ENCODE measurements at regions not wholly inside any gene's neighbourhood (a gene's known extent, or its start where the extent isn't known, plus 50 kb on each side); places are given as distances from the start of the nearest gene placed in this dataset.

DNA sequence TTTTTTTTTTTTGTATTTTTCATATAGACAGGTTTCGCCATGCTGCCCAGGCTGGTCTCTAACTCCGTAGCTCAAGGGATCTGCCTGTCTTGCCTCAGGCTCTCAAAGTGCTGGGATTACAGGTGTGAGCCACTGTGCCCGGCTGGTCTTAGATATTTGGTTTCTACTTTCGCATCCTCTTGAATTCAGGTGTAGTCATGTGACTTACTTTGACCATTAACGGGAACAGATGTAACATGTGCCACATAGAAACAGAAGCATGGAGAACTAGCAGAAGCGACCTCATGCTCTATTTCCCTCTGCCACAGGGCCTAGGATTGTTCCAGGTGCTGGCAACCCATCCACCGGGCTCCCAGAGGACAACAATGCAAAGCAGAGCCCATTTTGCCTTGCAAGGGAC is 166.6 kb downstream of the CYLD start:
- H3K4me3 Mint-ChIP-seq, result no peak overlapping the region
- no peaks in the 10 kb centered on the region for H3K27me3 ChIP-seq (ENCODE audit: control insufficient read depth, insufficient read depth, low read length)
- no peaks in the 10 kb centered on the region for H3K36me3 ChIP-seq (ENCODE audit: control insufficient read depth, insufficient read depth, low read length)
- ATAC-seq (ENCODE audit: low read depth in 2 of 2), result no peak
- no peaks in the 10 kb centered on the region for H3K9me3 ChIP-seq (ENCODE audit: control insufficient read depth in 2 of 2, low read length in 2 of 2)
- no peak for DNase-seq
- no peaks in the 10 kb centered on the region for H3K4me1 ChIP-seq (ENCODE audit: control insufficient read depth, insufficient read depth, low read length, poor library complexity, severe bottlenecking)
- peaks cover 0 to 2% (median 0%) of the 10 kb centered on the region in 7 donors for H3K9me3 Mint-ChIP-seq
- H3K4me3 ChIP-seq (ENCODE audit: low read depth, low read length), result no peak overlapping the region
- H3K27ac Mint-ChIP-seq, result no peak overlapping the region
- no peaks in the 10 kb centered on the region for H3K36me3 Mint-ChIP-seq
- no peak overlapping the region for H3K27ac ChIP-seq (ENCODE audit: insufficient read depth, low read length, poor library complexity, severe bottlenecking)
- peaks cover 19% of the 10 kb centered on the region for H3K27me3 Mint-ChIP-seq
- no peaks in the 10 kb centered on the region for H3K4me1 Mint-ChIP-seq

GRCh38 chr16:50906454-50906853 is 164.6 kb downstream of the CYLD start:
- Histone ChIP-seq H3K36me3 (ENCODE audit: control insufficient read depth, insufficient read depth, low read length) (no peaks in the 10 kb centered on the region), H3K9me3 (ENCODE audit: control insufficient read depth in 2 of 2, low read length in 2 of 2) (no peaks in the 10 kb centered on the region), H3K4me3 (ENCODE audit: low read depth, low read length) (no peak overlapping the region), H3K4me1 (ENCODE audit: control insufficient read depth, insufficient read depth, low read length, poor library complexity, severe bottlenecking) (no peaks in the 10 kb centered on the region), H3K27me3 (ENCODE audit: control insufficient read depth, insufficient read depth, low read length) (no peaks in the 10 kb centered on the region), H3K27ac (ENCODE audit: insufficient read depth, low read length, poor library complexity, severe bottlenecking) (no peak overlapping the region)
- Mint-ChIP-seq H3K36me3 (no peaks in the 10 kb centered on the region), H3K27me3 (peaks cover 9% of the 10 kb centered on the region), H3K27ac (no peak overlapping the region), H3K4me3 (no peak overlapping the region), H3K9me3 (peaks cover 0 to 2% (median 0%) of the 10 kb centered on the region in 7 donors), H3K4me1 (no peaks in the 10 kb centered on the region)
- DNase-seq (no peak), ATAC-seq (ENCODE audit: low read depth in 2 of 2) (no peak)

GRCh38 chr16:50902457-50902856 is 160.6 kb downstream of the CYLD start:
- no peaks in the 10 kb centered on the region for H3K4me1 ChIP-seq (ENCODE audit: control insufficient read depth, insufficient read depth, low read length, poor library complexity, severe bottlenecking)
- Mint-ChIP-seq H3K4me1 (no peaks in the 10 kb centered on the region), H3K36me3 (no peaks in the 10 kb centered on the region), H3K9me3 (peaks cover 0 to 4% (median 0%) of the 10 kb centered on the region in 7 donors), H3K27ac (no peak overlapping the region), H3K27me3 (peaks cover 6% of the 10 kb centered on the region), H3K4me3 (no peak overlapping the region)
- no peak overlapping the region for H3K27ac ChIP-seq (ENCODE audit: insufficient read depth, low read length, poor library complexity, severe bottlenecking)
- no peaks in the 10 kb centered on the region for H3K9me3 ChIP-seq (ENCODE audit: control insufficient read depth in 2 of 2, low read length in 2 of 2)
- no peak overlapping the region for H3K4me3 ChIP-seq (ENCODE audit: low read depth, low read length)
- ATAC-seq (ENCODE audit: low read depth in 2 of 2) (no peak), DNase-seq (no peak)
- no peaks in the 10 kb centered on the region for H3K27me3 ChIP-seq (ENCODE audit: control insufficient read depth, insufficient read depth, low read length)
- H3K36me3 ChIP-seq (ENCODE audit: control insufficient read depth, insufficient read depth, low read length), result no peaks in the 10 kb centered on the region

DNA sequence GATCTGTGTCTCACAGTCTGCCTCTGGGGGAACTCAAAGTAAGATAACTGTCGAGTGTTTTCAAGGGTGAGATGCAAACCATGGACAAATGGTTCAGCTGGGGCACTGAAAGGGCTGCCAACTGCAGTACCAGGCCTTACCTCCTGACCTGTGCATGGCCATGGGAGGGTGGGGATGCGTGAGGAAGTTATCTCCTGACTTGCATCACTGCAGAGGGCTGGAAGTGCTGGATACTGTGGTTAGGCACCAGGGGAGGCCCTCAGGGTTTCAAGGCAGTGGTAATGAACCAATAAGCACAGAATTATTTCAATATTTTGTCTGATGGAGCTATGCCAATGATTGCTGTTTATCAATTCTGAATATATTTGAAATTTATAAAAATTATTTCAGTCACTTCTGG is 159.2 kb downstream of the CYLD start:
- Mint-ChIP-seq H3K36me3 (no peaks in the 10 kb centered on the region), H3K4me3 (no peak overlapping the region), H3K4me1 (no peaks in the 10 kb centered on the region), H3K27me3 (peaks cover 9% of the 10 kb centered on the region), H3K9me3 (peaks cover 0 to 10% (median 2%) of the 10 kb centered on the region in 7 donors), H3K27ac (no peak overlapping the region)
- Histone ChIP-seq H3K4me3 (ENCODE audit: low read depth, low read length) (no peak overlapping the region), H3K27me3 (ENCODE audit: control insufficient read depth, insufficient read depth, low read length) (no peaks in the 10 kb centered on the region), H3K36me3 (ENCODE audit: control insufficient read depth, insufficient read depth, low read length) (no peaks in the 10 kb centered on the region), H3K27ac (ENCODE audit: insufficient read depth, low read length, poor library complexity, severe bottlenecking) (no peak overlapping the region), H3K9me3 (ENCODE audit: control insufficient read depth in 2 of 2, low read length in 2 of 2) (peaks cover 0 to 2% of the 10 kb centered on the region in 2 experiments), H3K4me1 (ENCODE audit: control insufficient read depth, insufficient read depth, low read length, poor library complexity, severe bottlenecking) (no peaks in the 10 kb centered on the region)
- ATAC-seq (ENCODE audit: low read depth in 2 of 2) (no peak), DNase-seq (no peak)

- no peak overlapping the region for H3K4me3 Mint-ChIP-seq
- Histone ChIP-seq H3K4me3 (ENCODE audit: low read depth, low read length) (no peak overlapping the region), H3K27ac (ENCODE audit: insufficient read depth, low read length, poor library complexity, severe bottlenecking) (no peak overlapping the region), H3K27me3 (ENCODE audit: control insufficient read depth, insufficient read depth, low read length) (no peaks in the 10 kb centered on the region), H3K36me3 (ENCODE audit: control insufficient read depth, insufficient read depth, low read length) (no peaks in the 10 kb centered on the region), H3K9me3 (ENCODE audit: control insufficient read depth in 2 of 2, low read length in 2 of 2) (peaks cover 0 to 2% of the 10 kb centered on the region in 2 experiments), H3K4me1 (ENCODE audit: control insufficient read depth, insufficient read depth, low read length, poor library complexity, severe bottlenecking) (no peaks in the 10 kb centered on the region)
- no peak overlapping the region for H3K27ac Mint-ChIP-seq
- DNase-seq, result no peak
- peaks cover 0 to 10% (median 2%) of the 10 kb centered on the region in 7 donors for H3K9me3 Mint-ChIP-seq
- no peak for ATAC-seq (ENCODE audit: low read depth in 2 of 2)
- no peaks in the 10 kb centered on the region for H3K4me1 Mint-ChIP-seq
- peaks cover 15% of the 10 kb centered on the region for H3K27me3 Mint-ChIP-seq
- H3K36me3 Mint-ChIP-seq, result no peaks in the 10 kb centered on the region
Observed at GRCh38 chr16:50900391-50900942, 158.6 kb downstream of the CYLD start.

- no peak overlapping the region for H3K4me3 Mint-ChIP-seq
- peaks cover 0 to 2% of the 10 kb centered on the region in 2 experiments for H3K9me3 ChIP-seq (ENCODE audit: control insufficient read depth in 2 of 2, low read length in 2 of 2)
- H3K36me3 ChIP-seq (ENCODE audit: control insufficient read depth, insufficient read depth, low read length), result no peaks in the 10 kb centered on the region
- peaks cover 0 to 10% (median 2%) of the 10 kb centered on the region in 7 donors for H3K9me3 Mint-ChIP-seq
- H3K27me3 ChIP-seq (ENCODE audit: control insufficient read depth, insufficient read depth, low read length), result no peaks in the 10 kb centered on the region
- no peaks in the 10 kb centered on the region for H3K4me1 ChIP-seq (ENCODE audit: control insufficient read depth, insufficient read depth, low read length, poor library complexity, severe bottlenecking)
- H3K36me3 Mint-ChIP-seq, result no peaks in the 10 kb centered on the region
- no peaks in the 10 kb centered on the region for H3K4me1 Mint-ChIP-seq
- H3K4me3 ChIP-seq (ENCODE audit: low read depth, low read length), result no peak overlapping the region
- H3K27me3 Mint-ChIP-seq, result peaks cover 20% of the 10 kb centered on the region
- ATAC-seq (ENCODE audit: low read depth in 2 of 2) (no peak), DNase-seq (no peak)
- no peak overlapping the region for H3K27ac ChIP-seq (ENCODE audit: insufficient read depth, low read length, poor library complexity, severe bottlenecking)
- H3K27ac Mint-ChIP-seq, result no peak overlapping the region
Observed at GRCh38 chr16:50899951-50900350, 158.1 kb downstream of the CYLD start.

DNA sequence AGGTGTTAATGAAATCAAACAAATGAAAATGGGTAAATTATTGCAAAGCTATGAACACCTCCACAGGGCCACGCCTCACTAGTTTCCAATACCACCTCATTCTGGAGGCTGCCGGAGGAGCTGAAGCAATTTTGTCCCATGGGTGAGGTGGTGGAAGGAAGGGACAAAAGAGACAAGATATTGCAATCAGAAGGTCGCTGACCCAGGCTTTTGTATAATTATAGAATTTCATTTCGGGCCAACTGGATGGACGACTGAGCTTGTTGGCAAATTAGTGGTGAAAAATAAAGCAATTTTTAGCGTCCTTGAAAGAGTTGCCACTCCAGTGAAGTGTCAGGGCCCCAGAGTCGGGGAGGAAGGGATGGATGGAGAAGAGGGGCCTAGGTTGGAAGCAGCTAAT is 147.9 kb downstream of the CYLD start:
- Histone ChIP-seq H3K27ac (ENCODE audit: insufficient read depth, low read length, poor library complexity, severe bottlenecking) (no peak overlapping the region), H3K36me3 (ENCODE audit: control insufficient read depth, insufficient read depth, low read length) (no peaks in the 10 kb centered on the region), H3K9me3 (ENCODE audit: control insufficient read depth in 2 of 2, low read length in 2 of 2) (no peaks in the 10 kb centered on the region), H3K4me1 (ENCODE audit: control insufficient read depth, insufficient read depth, low read length, poor library complexity, severe bottlenecking) (no peaks in the 10 kb centered on the region), H3K4me3 (ENCODE audit: low read depth, low read length) (no peak overlapping the region), H3K27me3 (ENCODE audit: control insufficient read depth, insufficient read depth, low read length) (peaks cover 2% of the 10 kb centered on the region)
- Mint-ChIP-seq H3K27ac (no peak overlapping the region), H3K27me3 (peaks cover 38% of the 10 kb centered on the region), H3K9me3 (peaks cover 0 to 2% (median 0%) of the 10 kb centered on the region in 7 donors), H3K36me3 (no peaks in the 10 kb centered on the region), H3K4me1 (no peaks in the 10 kb centered on the region), H3K4me3 (no peak overlapping the region)
- DNase-seq (no peak), ATAC-seq (ENCODE audit: low read depth in 2 of 2) (no peak)

DNA sequence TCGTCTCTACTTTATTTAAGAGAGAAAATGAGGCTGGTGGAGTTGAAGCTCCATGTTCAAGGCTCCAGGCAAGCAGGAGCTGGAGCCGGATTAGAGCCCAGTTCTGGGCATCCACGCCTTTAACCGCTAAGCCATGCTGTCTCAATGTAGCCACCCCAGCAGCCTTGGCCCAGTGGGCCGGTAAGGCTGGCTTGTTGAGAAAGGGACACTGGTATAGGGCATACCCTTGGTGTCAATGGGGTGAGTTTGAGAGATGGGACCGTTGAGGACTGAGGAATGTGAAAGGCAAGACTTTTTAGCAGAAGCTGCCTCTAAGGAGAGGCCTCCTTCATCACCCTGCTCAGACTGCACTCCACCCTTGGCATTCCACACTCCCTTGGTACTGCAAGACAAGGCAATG is 147.4 kb downstream of the CYLD start:
- ATAC-seq (ENCODE audit: low read depth in 2 of 2) (no peak), DNase-seq (no peak)
- Histone ChIP-seq H3K9me3 (ENCODE audit: control insufficient read depth in 2 of 2, low read length in 2 of 2) (no peaks in the 10 kb centered on the region), H3K36me3 (ENCODE audit: control insufficient read depth, insufficient read depth, low read length) (no peaks in the 10 kb centered on the region), H3K4me3 (ENCODE audit: low read depth, low read length) (no peak overlapping the region), H3K27ac (ENCODE audit: insufficient read depth, low read length, poor library complexity, severe bottlenecking) (no peak overlapping the region), H3K4me1 (ENCODE audit: control insufficient read depth, insufficient read depth, low read length, poor library complexity, severe bottlenecking) (no peaks in the 10 kb centered on the region), H3K27me3 (ENCODE audit: control insufficient read depth, insufficient read depth, low read length) (peaks cover 2% of the 10 kb centered on the region)
- no peaks in the 10 kb centered on the region for H3K36me3 Mint-ChIP-seq
- H3K4me3 Mint-ChIP-seq, result no peak overlapping the region
- no peak overlapping the region for H3K27ac Mint-ChIP-seq
- H3K4me1 Mint-ChIP-seq, result no peaks in the 10 kb centered on the region
- peaks cover 34% of the 10 kb centered on the region for H3K27me3 Mint-ChIP-seq
- peaks cover 0 to 4% (median 0%) of the 10 kb centered on the region in 7 donors for H3K9me3 Mint-ChIP-seq

Measured in CD4-positive, CD25-positive, alpha-beta regulatory T cell (primary cell).